Calu3 (cell line): ENCODE measurements at regions not wholly inside any gene's neighbourhood (a gene's known extent, or its start where the extent isn't known, plus 50 kb on each side); places are given as distances from the start of the nearest gene placed in this dataset.

Experiments used
- BruUV-seq: library from RNA; stranded (reverse); fragments of 400-500 nt; replicated peaks from 2 replicates; lab custom pipeline; 2021; lab: Mats Ljungman, UMichigan
- CTCF ChIA-PET: fragments of 300-600 bp; sonication (Branson Sonifier 250); formaldehyde crosslinking; loops from one replicate; lab custom pipeline; 2022; ENCODE audit warnings: antibody characterized with exemption; lab: Charles Lee
- DNase-seq: peaks from one replicate; pipeline ENCODE4 v3.0.0; 2022
- H3K27ac Mint-ChIP-seq: one replicate; pipeline ENCODE4 v1.8.0; 2022; ENCODE audit warnings: mixed read lengths; ENCODE audit not compliant: unreplicated experiment
- H3K27me3 Mint-ChIP-seq: one replicate; pipeline ENCODE4 v1.8.0; 2022; ENCODE audit warnings: mixed read lengths; ENCODE audit not compliant: unreplicated experiment
- H3K36me3 Mint-ChIP-seq: one replicate; pipeline ENCODE4 v1.8.0; 2022; ENCODE audit warnings: mild to moderate bottlenecking, moderate library complexity, mixed read lengths; ENCODE audit not compliant: insufficient read depth, unreplicated experiment
- H3K4me1 Mint-ChIP-seq: one replicate; pipeline ENCODE4 v1.8.0; 2022; ENCODE audit warnings: mild to moderate bottlenecking, low read depth, mixed read lengths; ENCODE audit not compliant: unreplicated experiment
- H3K4me3 Mint-ChIP-seq: one replicate; pipeline ENCODE4 v1.8.0; 2022; ENCODE audit warnings: mild to moderate bottlenecking, low read depth, moderate library complexity, mixed read lengths; ENCODE audit not compliant: unreplicated experiment
- H3K9me3 Mint-ChIP-seq: one replicate; pipeline ENCODE4 v1.8.0; 2022; ENCODE audit warnings: low read depth, mixed read lengths; ENCODE audit not compliant: unreplicated experiment
- intact Hi-C: fragments of 100-400 bp; cut with micrococcal nuclease; formaldehyde crosslinking; loops from one replicate; pipeline ENCODE4 v1.10.0; 2022; ENCODE audit not compliant: unreplicated experiment
- TF ChIP-seq, protein P1 (sequence below): fragments of 200-600 bp; IDR thresholded peaks from one replicate; pipeline ENCODE4 v1.8.0; 2022; ENCODE audit warnings: antibody characterized with exemption; ENCODE audit not compliant: unreplicated experiment

DNA sequence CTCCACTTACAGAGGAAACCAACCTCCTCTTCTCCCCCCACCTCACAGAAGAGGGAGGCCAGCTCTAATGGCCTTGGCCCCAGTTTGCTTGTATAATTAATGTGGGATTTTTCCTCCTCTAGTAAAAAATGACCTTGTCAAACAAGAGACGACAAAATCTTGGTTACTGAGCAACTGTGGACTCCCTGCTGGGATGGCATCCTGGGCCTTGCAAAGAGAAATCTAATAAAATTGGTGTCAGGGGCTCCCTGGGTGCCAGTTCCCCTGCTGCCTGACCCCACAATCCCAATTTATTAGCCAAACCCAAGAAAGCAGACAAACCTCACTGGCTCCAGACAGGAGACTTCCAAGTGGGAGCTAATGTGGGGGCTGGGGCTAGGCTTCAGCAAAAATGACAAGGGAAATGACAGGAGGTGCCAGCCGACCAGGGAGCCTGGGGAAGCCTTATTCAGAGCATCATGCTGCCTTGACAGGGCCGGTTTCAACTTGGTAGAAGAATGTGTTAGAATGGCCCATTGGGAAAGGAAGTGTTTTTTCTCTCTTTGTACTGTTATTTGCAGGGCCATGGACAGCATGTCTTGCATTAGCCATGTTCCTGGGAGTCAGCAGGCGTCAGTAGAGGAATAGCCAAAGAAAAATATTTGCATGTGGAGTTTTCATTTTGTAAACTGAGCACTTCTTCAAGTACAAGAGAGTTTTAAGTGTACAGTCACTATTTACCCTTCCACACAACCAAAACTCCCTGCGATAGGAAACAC, 816.9 kb downstream of the DHX35 start:
- intact Hi-C loops = no loop called here
- Mint-ChIP-seq H3K27ac (no peak overlapping the region), H3K36me3 (no peaks in the 10 kb centered on the region), H3K4me3 (no peak overlapping the region), H3K27me3 (no peaks in the 10 kb centered on the region), H3K4me1 (no peaks in the 10 kb centered on the region), H3K9me3 (peaks cover 12% of the 10 kb centered on the region)
- CTCF ChIA-PET = no interaction called here
- no TSS peak for BruUV-seq
- TF ChIP-seq, protein P1, sequence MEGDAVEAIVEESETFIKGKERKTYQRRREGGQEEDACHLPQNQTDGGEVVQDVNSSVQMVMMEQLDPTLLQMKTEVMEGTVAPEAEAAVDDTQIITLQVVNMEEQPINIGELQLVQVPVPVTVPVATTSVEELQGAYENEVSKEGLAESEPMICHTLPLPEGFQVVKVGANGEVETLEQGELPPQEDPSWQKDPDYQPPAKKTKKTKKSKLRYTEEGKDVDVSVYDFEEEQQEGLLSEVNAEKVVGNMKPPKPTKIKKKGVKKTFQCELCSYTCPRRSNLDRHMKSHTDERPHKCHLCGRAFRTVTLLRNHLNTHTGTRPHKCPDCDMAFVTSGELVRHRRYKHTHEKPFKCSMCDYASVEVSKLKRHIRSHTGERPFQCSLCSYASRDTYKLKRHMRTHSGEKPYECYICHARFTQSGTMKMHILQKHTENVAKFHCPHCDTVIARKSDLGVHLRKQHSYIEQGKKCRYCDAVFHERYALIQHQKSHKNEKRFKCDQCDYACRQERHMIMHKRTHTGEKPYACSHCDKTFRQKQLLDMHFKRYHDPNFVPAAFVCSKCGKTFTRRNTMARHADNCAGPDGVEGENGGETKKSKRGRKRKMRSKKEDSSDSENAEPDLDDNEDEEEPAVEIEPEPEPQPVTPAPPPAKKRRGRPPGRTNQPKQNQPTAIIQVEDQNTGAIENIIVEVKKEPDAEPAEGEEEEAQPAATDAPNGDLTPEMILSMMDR = no peak
- DNase-seq = no peak

DNA sequence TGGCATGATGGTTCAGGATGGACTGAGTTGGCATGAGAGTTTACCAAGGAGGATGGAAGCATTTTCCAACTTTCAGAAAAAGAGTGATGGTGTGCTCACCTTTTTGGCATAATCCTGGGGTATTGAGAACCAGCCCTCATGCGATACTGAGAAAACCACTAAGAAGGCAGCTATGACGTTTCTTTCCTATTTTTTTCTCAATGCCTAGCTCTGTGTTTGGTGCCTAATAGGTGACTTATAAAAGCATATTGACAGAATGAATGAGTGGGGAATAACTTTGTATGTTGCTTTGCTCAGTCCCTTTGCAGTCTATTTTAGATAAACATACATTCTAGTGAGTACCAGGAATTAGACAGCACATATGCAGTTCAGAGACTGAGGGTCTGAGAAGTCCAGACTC, 816.3 kb downstream of the DHX35 start:
- CTCF ChIA-PET = no interaction called here
- H3K27ac Mint-ChIP-seq = no peak overlapping the region
- no peaks in the 10 kb centered on the region for H3K36me3 Mint-ChIP-seq

DNA sequence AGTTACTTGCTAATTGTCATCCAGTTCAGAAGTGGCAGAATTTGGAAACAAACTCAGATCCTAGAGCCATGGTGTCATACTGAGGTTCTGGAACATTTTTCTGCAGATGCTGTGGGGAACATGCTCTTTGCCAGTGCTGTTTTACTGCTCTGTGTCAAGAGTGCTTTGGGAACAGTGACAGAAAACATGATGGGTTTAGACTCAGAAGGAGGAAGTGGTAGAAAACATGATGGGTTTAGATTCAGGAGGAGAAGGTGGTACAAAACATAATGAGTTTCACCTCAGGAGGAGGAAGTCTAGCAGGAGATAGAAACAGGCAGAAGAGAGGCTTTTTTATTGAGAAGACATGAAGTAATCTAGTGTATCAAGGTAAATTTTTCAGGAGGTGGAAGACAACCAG, 815.5 kb downstream of the DHX35 start:
- no peaks in the 10 kb centered on the region for H3K4me1 Mint-ChIP-seq
- no peak overlapping the region for H3K4me3 Mint-ChIP-seq
- CTCF ChIA-PET = no interaction called here
- H3K36me3 Mint-ChIP-seq = no peaks in the 10 kb centered on the region
- DNase-seq = no peak
- intact Hi-C loops = no loop called here
- TF ChIP-seq, protein P1 = no peak
- no peak overlapping the region for H3K27ac Mint-ChIP-seq
- no TSS peak for BruUV-seq
- no peaks in the 10 kb centered on the region for H3K27me3 Mint-ChIP-seq
- peaks cover 5% of the 10 kb centered on the region for H3K9me3 Mint-ChIP-seq

More for the DNA sequence above, 816.3 kb downstream of the DHX35 start:
- Mint-ChIP-seq H3K4me3 (no peak overlapping the region), H3K4me1 (no peaks in the 10 kb centered on the region), H3K9me3 (peaks cover 8% of the 10 kb centered on the region), H3K27me3 (no peaks in the 10 kb centered on the region)
- DNase-seq = no peak
- no TSS peak for BruUV-seq
- intact Hi-C loops = no loop called here
- TF ChIP-seq, protein P1 = no peak

DNA sequence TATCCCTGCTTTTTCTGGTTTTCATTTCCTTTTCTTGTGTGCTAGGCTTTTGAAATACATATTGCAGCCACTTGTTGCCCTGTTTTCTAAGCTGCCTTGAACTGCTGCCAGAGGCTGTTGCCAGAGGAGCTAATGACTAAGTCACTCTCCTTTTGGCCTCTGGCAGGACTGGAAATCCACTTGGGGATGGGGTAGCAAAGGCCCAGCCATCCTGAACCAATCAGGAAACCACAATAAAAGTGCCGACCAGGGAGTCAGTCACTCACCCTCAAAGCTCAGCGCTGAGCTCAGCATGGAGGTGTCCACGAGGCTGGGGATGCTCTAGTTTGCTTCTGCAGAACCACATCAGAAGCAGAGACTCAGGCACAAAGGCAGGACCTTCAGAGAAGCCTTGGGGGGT, 813.0 kb downstream of the DHX35 start:
- no peaks in the 10 kb centered on the region for H3K36me3 Mint-ChIP-seq
- no TSS peak for BruUV-seq
- H3K27ac Mint-ChIP-seq = no peak overlapping the region
- DNase-seq = no peak
- H3K9me3 Mint-ChIP-seq = peaks cover 12% of the 10 kb centered on the region
- no peaks in the 10 kb centered on the region for H3K27me3 Mint-ChIP-seq
- TF ChIP-seq, protein P1 = no peak
- H3K4me1 Mint-ChIP-seq = no peaks in the 10 kb centered on the region
- CTCF ChIA-PET = no interaction called here
- H3K4me3 Mint-ChIP-seq = no peak overlapping the region
- intact Hi-C loops = no loop called here
